ENCODE measurements at regions not wholly inside any gene's neighbourhood (a gene's known extent, or its start where the extent isn't known, plus 50 kb on each side); places are given as distances from the start of the nearest gene placed in this dataset.

DNA sequence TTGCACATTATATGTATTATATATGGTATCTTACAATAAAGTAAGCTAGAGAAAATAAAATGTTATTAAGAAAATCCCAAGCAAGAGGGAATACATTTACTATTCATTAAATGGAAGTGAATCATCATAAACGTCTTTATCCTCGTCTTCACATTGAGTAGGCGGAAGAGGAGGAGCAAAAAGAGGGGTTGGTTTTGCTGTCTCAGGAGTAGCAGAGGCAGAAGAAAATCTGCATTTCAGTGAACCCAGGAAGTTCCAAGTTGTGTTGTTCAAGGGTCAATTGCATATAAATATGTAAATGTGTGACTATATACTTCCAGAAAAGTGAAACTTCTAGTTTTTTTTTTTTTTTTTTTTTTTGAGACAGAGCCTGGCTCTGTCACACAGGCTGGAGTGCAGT lies 301.4 kb downstream of the TMA16 start:
- TF ChIP-seq CREM (CRISPR knock-in tag; IDR thresholded peaks at IDR 0.05) (no peak), TEAD4 (CRISPR knock-in tag; IDR thresholded peaks at IDR 0.05) (no peak)

Data from WTC11 (cell line).